NCI-H1694 treated with DMSO at 0.1 percent for 48 hours (cell line): ENCODE measurements at regions not wholly inside any gene's neighbourhood (a gene's known extent, or its start where the extent isn't known, plus 50 kb on each side); places are given as distances from the start of the nearest gene placed in this dataset.
"Not testable (repeated sequence)": the region's sequence is repeated elsewhere in the genome, so short reads cannot be mapped to it uniquely, and the experiment has no call there.

ENCODE experiments used
- DNase-seq: peaks from one replicate; lab custom pipeline; 2025; lab: John Stamatoyannopoulos, UW

GRCh38 chr2:240254337-240255164 lies 114.1 kb upstream of the OTOS start:
- DNase-seq = no peak

GRCh38 chr2:240255165-240255491 lies 114.7 kb upstream of the OTOS start:
- no peak for DNase-seq

DNA sequence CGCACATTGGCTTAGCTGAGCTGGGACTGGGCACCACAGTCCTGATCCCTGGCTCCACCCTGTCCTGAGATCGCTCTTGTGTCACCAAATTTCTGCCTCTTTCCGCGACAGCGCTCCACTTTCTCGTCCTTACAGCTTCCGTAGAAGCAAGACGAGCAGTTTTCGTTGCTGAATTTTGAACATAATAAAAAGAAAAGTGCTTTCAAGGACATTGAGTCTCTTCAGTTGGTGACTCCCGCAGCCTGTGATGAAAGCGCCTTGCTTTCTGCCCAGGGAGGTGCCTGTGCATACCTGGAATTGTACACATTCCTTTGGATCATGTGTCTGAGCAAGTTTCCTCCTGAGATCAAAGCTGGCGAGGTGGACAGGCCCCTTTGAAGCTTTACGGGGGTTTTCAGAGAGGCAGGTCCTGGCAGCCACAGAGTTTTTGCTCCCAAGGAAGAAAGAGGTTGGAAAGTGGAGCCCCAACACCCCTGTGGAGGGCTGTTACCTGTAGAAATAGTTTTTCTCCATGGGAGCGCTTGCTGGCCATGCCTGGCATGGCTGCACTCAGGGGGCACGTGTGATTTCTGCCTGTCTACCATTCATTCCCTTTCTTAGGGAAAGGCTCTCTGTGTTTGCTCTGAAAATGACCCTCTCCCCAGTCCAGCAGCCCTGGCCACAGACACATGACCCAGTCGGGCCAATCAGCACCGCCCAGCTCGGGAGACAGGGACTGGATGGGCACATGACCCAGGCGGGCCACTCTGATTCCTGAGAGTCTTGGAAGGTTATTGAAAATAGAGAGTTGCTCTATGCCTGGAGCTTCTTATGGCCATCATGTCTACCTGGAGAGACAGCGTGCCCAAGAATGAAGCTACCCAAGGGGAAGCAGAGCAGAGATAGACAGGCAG lies 115.6 kb upstream of the OTOS start:
- DNase-seq = no peak

DNA sequence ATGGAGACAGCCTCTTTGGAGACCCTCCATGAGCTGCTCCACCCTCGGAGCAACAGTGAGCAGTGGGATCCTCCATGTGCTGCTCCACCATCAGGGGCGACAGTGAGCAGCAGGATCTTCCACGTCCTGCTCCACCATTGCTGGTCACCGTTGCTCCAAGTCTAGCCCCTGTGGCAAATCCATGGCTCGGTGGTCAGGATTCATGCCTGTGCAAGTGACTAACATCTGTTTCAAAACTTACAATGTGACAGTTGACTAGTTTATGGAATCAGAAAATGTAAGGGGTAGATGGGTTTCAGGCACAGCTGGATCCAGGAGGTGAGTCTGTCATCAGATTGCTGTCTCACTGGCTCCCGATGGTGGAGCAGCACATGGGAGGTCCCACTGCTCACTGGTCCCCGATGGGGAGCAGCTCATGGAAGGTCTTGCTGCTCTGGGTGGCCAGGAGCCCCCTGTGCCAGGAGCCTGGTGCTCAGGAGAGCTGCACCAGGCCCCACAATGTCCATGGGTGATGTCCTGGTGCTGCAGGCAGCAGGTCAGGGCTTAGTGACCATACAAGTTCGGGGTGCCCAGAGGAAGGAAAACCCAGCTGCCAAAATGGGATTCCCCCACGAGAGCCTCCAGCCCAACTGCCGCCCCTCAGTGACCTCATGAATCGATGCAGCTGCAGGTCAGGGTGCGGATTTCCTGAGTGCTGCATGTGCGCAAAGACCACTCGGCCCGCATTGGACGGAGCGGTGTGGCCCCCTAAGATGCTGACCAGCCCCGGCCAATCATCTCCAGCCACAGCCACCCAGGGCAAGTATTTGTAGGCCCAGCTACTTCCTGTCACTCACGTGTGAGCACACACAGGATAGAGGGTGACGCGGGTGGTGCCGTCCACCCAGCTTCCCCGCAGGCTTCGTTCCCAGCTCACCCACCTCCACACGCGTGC lies 116.5 kb upstream of the OTOS start:
- no peak for DNase-seq

DNA sequence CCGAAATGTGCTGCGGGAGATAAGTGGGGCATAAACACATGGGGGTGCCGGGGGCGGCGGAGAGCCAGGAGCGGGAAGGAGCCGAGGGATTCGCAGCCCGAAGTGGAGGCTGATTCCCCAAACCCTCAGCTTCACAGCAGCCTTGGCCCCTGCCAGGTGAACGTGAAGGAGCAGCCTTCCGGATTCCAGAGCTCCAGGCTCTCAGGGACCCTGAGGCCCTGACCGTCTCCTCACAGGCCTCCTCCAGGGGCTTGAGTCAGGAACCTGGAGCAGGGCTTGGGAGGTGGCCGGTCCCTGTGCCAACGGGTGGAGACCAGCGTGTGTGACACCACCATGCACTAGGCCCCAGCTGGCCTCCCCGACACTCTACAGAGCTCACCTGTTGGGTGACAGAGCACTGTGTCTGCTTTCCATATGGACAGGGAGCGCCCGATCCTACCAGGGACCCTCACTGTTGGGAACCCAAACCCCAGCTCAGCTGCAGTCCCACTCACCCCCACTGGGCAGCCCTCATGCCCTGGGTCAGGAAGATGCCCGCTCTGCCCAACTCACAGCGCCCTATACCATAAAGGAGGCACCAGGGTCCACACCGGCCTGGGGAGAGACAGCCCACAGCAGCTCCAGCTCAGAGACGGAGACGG lies 117.6 kb upstream of the OTOS start:
- no peak for DNase-seq

DNA sequence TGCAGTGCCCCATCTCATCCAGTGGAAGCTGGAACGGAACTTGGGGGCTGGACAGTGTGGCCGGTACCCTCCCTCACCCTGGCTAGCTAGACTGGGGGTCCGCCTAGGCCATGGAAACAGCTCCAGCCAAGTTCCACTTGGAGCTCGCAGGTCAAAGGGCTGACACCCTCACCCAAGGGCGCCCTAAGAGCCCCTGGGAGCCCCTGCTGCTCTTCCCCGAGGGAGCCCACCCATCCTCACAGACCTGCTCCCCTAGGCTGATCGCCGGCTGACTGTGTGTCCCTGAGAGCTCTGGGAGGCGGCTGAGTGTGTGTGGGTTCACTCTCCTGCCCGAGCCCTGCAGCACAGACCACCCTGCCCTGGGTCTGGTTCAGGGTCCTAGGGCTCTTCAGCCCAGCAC lies 118.2 kb upstream of the OTOS start:
- DNase-seq = no peak

DNA sequence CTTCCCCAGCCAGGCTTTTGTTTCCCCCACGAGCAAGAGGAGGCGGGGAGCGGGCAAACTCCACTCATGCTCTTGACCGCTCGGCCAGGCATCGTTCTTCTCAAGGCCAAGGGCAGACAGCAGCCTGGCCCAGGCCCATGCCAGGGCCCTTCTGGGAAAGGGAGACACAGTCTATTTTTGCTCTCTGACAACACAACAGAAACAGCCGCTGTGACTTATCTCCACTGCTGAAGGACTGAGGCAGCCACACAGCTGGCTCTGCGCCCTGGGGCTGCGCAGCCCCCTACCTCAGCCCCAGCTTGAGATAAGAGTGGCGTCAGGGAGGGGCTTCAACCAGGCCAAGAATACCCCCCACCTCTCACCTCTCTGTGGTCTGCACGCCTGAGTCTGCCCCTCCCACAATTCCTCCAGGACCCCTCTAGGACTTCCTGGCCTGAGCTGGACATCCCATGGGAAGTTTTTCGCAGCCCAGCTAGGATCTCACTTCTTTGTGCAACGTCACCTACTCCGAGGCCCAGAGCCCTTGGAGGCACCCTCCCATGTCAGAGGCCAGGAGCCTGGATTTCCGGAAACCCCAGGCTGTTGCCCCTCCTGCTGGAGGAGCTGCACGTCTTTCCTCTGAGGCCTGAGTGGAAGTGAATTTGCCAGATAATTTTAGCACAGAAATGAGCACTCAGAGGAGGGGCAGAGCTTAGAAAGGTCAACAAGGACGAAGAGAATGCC lies 118.9 kb upstream of the OTOS start:
- no peak for DNase-seq

GRCh38 chr2:240259924-240260529 lies 119.6 kb upstream of the OTOS start:
- DNase-seq = no peak

GRCh38 chr2:240260664-240261063 lies 120.2 kb upstream of the OTOS start:
- DNase-seq = no peak

GRCh38 chr2:240262578-240262977 lies 122.1 kb upstream of the OTOS start:
- not testable (repeated sequence) for DNase-seq

DNA sequence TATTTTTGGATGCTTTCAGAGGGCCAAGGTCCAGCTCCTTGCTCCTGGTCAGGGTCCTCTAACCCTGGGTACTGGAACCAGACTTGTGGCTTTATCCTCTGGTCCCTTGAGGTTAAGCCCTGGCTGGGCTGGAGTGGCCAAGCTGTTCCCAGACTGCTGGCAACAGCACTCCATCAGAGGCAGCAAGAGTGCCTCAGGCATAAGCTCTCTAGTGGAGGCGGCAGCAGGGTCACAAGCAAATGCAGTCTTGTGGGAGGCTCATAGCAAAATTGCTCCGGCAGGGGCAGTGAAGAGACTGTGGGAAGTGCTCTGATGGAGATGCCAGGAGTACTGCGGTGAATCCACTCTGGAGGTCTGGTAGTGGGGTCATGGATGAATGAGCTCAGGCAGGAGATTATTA lies 128.9 kb upstream of the OTOS start:
- no peak for DNase-seq

GRCh38 chr2:240269886-240270285 lies 129.4 kb upstream of the OTOS start:
- no peak for DNase-seq

DNA sequence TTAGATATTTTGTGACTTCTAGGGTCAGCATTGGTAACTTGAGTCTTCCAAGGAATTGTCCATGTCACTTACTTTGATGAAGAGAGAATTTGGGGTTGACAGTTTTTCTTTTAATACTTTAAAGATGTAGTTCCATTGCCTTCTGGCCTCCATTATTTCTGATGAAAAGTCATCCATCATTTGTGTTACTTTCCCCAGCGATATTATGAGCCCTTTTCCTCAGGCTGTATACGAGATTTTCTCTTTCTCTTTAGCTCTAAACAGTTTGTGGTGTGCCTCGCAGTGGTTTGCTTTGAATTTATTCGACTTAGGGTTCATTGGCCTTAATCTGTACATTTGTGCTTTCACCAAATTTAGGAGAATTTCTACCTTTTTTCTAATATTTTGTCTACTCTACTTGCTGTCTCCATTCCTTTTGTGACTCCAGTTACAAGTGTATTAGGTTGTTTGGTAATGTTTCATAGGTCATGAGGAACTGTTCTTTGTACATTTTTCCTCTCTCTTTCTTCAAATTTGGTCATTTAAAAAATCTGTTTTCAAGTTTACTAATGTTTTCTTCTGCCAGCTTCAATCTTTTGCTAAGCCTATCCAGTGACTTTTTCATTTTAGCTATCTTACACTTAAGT lies 131.4 kb upstream of the OTOS start:
- no peak for DNase-seq

DNA sequence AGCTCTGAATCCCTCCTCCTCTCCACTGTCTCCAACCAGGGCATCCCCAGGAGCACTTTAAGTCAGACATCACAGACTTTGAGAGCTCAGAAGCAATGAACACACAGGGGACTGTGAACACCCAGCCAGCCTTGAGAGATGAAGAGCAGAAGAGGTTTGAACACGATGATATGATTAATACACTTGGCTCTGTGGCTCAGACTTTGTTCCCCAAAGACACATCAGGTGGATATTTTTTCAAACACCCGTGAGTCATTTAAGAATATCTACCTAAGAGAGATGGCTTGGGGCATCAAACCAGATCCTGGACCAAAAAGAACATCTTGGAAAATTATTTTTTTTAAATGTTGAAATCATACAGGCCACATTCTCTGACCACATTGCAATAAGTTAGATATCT lies 134.9 kb upstream of the OTOS start:
- no peak for DNase-seq

GRCh38 chr2:240277073-240277806 lies 136.8 kb upstream of the OTOS start:
- no peak for DNase-seq

DNA sequence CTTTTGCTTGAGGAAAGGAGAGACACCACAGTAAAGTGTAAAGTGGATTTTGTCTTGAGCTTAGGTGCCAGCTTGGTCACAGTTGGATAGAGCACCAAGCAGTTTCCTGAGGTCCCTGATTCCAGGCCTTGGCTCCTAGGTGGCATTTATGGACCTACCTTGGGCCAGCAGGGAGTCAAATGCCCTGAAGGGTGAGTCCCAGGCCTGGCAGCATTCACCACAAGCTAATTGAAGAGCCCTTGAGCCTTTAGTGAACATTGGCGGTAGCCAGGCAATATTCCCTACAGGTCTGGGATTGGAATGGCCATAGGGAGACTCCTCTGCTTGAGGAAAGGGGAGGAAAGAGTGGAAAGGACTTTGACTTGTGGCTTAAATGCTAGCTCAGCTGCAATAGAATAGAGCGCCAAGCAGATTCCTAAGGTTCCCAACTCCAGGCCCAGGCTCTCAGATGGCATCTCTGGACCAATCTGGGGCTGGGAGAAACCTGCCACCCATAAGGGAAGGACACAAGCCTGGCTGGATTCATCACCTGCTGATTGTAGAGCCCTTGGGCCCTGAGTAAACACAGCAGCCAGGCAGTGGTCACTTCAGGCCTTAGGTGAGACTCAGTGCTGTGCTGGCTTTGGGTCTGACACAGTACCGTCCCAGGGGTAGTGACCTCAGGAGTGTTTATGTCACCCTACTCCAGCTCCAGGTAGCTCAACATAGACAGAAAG lies 137.5 kb upstream of the OTOS start:
- DNase-seq = no peak

DNA sequence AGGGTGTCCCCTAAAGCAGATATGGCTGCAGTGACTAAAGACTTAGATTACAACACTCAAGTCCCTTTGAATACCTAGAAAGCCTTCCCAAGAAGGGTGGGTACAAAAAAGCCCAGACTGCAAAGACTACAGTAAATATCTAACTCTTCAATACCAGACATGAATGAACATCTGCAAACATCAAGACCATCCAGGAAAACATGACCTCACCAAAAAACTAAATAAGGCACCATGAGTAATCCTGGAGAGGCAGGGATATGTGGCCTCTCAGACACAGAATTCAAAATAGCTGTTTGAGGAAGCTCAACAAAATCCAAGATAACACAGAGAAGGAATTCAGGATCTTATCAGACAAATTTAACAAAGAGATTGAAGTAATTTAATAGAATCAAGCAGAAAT lies 138.2 kb upstream of the OTOS start:
- DNase-seq = no peak

- DNase-seq = no peak
These were observed 140.2 kb upstream of the OTOS start for GRCh38 chr2:240280621-240281020.
